SHP77 (cell line): ENCODE measurements at regions not wholly inside any gene's neighbourhood (a gene's known extent, or its start where the extent isn't known, plus 50 kb on each side); places are given as distances from the start of the nearest gene placed in this dataset.
"Not testable (repeated sequence)": the region's sequence is repeated elsewhere in the genome, so short reads cannot be mapped to it uniquely, and the experiment has no call there.

ENCODE experiments used
- DNase-seq, 2 experiments: peaks; one replicate each; lab custom pipeline; 2025; lab: John Stamatoyannopoulos, UW

DNA sequence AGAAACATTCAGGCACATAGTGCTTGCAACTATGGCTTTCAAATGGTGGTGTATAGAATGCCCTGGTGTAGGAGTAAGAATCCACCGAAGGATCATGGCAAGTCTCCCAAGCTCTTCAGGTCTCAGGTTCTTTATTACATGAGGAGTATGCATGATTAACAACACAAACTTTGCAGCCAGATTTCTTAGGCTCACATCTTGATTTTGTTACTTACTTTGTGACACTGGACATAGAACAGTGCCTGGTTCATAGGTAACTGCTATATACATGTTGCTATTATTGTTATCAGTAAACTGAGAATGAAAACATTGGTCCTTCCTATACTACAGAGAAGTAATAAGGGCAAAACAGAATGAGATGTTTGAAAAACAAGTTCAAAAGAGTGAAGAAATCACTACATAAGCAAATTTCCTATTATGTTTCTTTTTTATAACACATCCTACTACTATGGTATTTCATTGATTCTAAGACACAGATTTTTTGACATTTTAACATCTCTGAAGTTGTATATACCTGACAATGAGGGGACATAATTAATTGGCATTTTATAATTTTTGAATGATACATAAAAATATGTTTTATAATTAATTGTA lies 284.9 kb downstream of the C1D start:
- no peak for DNase-seq

DNA sequence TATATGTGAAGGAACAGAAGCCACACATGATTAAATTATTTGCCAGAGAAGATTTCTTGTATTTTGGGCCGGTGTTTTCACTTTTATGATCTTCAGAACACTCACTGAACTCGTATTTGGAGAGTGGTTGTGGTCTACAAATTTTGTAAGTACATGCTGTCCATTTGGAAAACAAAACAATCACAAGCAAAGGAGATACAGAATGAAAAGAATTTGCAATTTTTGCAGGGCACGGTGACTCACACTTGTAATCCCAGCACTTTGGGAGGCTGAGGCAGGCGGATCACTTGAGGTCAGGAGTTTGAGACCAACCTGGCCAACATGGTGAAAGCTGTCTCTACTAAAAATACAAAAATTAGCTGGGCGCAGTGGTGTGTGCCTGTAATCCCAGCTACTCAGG lies 282.0 kb downstream of the C1D start:
- DNase-seq, result not testable (repeated sequence)

DNA sequence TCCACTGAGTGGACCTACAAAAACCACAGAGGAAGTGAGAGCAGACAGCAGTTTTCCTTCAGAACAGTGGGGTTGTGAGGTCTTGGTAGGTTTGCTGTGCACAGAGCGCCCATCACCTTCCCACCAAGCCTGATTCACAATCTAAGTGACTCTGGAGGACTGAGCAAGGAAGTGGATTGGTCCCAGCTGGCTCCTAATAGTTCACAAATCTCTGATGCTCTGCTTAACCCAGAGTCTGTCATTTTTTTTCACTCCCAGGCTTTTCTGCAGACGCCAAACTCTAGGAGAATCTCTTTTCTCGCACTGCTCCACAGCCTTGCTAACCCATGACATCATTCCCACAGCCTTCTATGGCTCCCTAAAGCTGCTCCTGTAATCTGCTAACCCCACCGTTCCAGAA lies 280.4 kb downstream of the C1D start:
- no peak for DNase-seq

DNA sequence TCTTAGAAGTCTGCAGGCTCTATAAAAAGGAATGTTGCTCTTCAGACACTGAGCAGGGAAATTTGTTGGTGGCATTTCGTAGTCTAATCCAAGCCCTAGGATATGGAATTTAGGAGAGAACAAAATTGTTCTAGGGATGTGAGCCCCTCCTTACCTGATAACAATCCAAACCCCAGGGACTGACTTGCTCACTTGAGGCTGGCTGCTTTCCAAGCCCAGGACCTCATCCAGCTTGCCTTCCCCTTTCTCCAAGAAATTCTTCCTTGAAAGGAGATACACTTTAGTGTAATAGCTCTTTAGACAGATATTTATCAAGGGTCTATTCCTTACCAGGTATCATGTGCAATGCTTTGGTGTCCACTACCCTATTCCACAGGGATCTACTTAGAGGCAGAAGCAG lies 279.8 kb downstream of the C1D start:
- no peak for DNase-seq

DNA sequence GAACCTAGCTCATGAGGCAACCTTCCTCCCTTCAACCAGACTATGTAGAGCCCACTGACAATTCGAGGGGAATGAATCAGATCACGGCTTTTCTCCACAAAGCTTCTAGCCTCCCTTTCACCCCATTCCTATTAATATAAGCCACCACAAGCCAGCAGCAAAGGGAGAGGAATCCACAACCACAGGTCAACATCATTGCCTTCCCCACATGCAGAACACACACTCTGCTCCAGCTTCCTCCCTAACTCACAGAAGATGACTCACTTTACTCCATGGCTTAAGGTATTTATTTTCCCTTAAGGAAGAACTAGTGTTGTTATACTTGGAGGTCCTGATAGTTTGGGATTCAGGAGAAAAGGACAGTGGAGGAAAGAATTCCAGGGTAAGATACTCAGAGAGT lies 272.2 kb downstream of the C1D start:
- no peak for DNase-seq

DNA sequence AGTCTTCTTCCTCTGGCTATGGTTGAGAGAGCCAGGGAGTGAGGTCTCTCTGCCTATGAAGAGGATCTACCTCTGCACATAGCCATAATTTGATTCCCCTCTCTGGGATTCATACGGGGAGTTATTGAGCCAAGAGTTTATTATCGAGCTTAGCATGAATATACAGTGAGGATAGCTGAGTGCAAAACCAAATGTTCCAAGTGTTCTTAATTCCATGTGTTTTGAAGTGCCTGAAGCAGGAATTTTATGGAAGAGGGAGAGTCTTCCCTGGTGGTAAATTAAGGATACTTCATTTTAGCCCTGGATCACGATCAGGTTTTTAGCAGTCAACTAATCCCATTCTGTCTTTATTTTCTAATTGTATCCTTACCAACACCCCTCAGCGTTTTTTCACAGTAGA lies 270.6 kb downstream of the C1D start:
- DNase-seq, result no peak

DNA sequence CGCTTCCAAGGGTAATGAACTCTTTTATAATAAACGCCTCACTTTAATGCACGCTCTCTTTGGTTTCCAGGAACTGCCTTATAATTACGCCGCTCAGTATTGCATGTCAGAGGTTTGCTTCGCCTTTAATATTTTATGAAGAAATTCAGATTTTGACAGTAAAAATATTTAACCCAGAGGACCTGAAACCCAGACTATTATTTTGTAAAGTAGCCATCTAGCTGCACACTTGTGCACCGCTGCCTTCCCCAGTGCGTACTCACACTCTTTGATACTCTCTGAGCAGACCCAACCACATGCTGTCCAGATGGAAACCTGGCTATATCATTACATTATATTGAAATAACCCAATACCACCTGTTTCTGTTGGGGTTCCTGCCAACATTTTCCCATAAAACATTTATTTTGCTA lies 270.1 kb downstream of the C1D start:
- DNase-seq, result no peak

DNA sequence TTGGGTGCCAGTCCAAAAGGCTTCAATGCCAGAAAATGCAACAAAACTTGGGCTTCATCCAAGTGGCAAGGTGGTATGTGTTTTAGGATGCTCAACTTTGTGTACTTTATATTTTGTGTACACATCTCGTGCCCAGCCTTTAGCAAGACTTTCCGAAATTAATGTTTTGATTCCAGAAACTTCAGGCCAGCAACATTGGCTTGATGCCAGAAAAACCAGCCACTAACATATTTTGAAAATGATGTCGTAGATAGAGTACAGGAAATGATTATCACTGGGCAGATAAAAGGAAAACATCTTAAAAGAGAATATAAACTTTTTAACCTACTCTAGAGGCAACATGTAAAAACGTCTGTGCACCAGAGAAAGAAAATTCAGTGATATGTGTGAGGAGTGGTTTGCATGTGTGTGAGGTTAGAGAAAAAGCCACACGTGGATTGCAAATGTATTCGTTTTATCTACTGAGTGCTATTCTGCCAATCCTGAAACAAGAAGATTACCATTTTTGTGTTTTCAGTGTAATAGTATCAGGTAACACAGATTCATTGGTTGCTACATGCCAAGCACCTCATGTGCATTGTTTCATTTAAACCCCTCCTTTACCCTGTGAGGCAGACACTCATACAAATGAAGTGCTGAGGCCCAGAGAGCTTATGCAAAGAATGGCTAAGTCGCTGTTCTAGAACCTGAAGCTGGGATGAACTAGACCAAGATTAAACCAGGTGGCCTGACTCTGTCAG lies 264.8 kb downstream of the C1D start:
- peak in 1 of 2 experiments; percentile 12 for DNase-seq

DNA sequence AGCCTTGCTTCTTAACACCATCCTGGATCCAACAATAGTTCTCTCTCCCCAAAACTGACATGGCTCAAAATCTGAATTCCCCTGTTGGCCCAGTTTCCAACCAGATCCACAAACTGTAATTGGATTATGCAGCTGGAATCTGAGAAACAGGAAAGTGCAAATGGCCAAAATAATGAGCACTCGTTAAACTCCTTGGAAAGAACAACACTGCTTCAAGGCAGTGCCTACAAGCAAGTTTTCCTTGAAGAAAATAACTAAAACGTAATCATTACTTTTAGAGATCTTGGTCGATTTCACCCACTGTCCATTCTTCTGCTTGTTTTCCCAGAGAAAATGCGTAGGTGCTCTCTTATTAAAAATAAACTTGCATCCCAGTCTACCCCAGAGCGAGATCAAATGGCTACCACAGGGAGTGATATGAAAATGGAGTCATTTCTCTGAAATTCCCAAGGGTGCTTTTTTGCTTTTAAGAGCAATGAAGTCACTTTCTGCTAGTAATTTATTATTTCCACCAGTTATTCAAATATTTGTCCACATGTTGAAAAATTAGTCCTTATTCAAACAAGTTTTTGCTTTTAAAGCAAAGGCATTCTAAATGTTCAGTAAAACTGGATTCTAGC lies 264.2 kb downstream of the C1D start:
- no peak for DNase-seq

DNA sequence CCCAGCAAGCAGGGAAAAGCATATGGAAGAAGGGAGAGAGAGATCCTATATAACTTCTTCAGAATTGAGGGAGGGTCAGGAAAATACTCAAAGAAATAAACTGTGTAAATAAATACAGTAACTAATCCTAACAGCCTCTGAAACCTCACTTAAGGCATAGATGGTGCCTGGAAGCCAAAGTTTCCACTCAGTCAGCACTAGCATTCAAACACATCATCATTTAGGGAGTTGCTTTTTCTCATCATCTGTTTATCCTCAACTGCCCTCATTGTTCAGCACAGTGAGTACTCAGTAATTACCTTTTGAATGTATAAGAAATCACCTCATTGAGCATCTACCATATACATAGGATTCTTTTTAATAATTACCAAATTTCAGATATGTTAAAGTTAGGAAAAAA lies 262.9 kb downstream of the C1D start:
- no peak for DNase-seq

DNA sequence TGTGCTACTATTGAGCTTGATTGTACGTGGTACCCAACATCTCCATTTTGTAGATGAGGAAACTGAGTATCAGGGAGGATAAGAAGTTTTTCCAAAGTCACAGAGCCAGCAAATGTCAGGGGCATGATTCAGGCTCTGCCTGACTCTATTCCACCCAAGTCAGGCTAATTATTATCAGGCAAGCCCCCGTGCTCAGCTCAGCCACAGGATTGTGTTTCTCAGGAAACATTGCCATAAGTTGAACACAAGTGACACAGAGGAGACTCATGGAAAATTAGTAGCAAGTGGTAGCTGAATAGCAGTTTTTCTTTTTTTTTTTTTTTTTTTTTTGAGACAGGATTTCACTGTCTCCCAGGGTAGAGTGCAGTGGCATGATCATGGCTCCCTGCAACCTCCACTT lies 260.5 kb downstream of the C1D start:
- DNase-seq, result no peak

DNA sequence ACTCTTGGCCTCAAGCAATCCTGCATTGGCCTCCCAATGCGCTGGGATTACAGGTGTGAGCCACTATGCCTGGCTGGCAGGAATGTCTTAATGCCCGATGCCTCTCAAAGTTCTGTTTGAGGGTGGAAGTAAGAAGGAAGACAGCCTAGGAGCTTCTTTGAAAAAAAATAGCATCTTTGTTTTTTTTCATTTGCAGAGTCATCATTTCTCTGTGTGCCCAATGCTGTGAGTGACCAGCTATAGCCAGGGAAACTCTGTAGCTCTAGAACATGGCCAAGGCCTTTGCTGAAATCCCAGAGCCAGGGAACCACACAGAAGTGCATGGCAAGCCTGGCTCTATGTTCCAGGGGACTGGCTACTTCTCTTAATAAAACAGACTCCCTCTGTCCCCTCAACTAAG lies 260.0 kb downstream of the C1D start:
- no peak for DNase-seq

DNA sequence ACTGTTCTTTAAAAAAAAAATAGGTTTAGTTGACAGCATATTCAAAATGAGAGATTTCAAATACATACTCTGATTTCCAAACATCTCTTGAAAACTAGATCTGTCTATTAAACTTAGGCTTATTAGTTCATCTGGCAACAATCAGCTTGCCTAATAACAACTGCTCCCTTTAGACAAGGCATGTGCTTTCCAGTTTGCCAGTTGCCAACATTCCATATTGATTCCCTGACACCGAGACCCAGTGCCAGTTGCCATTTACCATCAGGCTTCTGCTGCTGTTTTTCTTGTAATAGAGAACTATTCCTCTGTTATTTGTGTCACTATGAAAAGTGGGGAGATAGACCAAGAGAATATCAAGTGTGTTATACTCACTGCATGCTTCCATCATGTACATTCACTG lies 256.0 kb downstream of the C1D start:
- DNase-seq, result no peak

DNA sequence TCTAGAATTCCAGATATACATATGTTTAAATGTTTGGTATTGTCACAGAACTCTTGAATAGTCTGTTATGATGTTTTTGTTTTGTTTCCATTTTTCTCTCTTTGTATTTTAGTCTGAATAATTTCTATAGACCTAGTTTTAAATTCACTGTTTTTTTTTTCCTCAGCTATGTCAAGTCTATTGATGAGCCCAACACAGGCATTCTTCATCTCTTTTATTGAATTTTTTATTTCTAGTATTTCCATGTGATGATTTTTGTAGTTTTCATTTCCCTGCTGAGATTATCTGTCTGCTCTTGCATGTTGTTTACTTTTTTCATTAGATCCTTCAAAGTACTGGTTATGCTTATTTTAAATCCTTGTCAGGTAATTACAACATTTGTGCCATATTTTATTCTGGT lies 254.7 kb downstream of the C1D start:
- DNase-seq, result no peak

DNA sequence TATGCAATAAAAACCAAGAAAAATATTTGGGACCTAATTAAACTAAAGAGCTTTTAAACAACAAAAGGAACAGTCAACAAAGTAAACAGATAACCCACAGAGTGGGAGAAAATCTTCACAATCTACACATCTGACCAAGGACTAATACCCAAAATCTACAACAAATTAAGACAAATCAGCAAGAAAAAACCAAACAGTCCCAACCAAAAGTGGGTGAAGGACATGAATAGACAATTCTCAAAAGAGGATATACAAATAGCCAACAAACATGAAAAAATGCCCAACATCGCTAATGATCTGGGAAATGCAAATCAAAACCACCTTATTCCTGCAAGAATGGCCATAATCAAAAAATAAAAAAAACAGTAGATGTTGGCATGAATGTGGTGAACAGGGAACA lies 250.1 kb downstream of the C1D start:
- DNase-seq, result no peak

DNA sequence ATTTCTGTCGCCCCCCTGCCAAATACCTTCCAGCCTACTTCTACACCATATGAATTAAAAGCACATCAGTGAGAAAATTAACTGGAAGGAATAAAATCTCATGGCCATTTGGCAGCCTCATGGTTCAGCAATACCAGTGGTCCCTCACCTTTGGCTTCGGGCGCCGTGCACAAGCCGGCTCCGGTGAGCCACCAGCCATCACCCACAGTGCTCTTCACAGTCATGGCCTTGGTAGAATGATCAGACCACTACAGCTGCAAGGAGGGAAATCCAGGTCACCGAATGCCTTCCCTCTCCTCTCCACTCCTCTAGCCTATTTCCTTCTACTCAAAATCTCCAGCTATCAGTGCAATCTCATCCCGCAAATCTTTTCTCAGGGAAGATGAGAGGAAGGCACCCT lies 239.1 kb downstream of the C1D start:
- DNase-seq, result no peak

DNA sequence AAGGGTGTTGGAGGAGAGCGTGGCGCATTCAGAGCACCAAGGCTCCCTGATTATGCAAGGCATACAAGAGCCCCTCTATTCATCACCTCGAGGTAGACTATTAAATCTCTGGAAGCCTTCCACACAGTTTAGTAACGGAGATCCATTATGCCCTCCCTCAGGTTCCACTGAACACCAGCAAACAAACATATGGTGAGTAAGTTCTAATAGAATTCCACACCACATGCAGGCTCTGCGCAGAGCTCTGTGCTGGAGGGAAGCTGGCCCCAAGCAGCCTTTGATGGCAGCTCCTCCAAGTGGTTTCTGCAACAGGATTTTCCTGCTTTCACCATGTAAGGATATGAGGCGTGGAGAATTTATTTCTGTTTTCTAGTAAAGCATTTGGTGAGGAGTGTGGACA lies 238.6 kb downstream of the C1D start:
- DNase-seq, result no peak

DNA sequence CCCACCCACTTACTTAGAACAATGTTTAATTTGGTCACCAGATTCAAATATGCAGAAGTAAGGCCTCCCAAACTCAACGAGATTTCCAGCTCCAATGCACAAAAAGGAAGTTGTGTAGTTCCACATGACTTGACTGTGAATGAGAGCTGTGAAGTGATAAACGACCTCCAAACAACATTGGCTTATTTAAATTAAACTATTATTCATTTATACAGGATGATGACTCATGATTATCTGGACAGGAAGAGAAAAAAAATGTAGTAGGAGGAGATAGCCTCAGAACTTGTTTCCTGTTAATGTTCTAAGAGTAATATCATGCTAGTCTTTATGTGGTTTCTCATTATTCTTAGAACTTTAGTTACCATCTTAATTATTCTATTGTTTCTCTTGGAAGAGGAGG lies 237.3 kb downstream of the C1D start:
- DNase-seq, result no peak

DNA sequence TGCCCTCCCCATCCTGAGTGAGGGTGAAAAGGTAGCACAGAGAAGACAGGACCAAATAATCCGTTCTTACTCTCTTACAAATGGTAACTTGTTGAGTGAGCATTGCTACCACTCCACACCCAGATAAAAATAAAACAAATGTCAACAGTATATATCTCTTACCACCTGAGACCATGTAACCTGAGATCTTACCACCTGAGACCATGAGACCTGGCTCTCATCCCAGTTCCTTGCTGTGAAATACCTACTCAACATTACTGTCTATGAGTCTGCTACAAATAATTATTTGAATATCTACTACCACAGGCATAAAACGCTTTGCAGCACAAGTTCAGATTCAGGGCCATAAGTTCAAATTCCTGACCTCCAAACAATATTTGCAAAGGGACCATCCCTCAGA lies 234.7 kb downstream of the C1D start:
- DNase-seq, result no peak

DNA sequence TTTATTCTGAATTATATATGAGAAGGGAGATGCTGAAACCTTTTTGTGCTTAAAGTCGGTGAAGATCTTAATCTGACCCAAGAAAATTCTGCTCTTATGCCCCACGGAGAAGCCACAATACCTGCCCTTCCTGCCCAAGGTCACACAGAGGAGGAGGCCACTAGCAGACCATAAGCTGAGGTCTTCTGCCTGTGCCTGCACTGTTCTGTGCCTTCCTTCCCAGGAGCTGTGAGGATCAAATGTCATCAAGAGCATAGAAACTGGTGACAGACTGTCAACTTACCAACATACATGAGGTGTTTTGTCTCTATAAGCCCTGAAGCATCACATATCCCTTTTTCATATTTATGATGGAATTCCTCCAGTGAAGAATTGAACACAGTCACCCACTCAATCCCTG lies 233.3 kb downstream of the C1D start:
- no peak for DNase-seq

DNA sequence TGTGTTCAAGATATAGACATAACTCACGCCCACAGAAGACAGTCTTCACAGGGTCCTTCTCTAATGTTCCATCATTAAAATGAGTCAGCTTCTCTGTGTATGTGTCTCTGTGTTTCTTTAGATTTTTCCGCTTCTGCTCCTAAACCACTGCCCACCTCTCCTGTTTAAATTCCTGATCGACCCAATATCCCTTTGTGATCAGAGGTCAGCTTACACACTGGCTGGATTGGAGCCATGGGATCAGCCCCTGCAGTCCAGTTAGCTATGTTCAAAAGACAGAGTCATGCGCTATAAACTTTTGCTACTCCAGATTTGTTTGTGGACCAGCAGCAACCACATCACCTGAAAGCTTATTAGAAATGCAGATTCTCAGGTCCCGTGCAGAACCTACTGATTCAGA lies 229.2 kb downstream of the C1D start:
- DNase-seq, result no peak

DNA sequence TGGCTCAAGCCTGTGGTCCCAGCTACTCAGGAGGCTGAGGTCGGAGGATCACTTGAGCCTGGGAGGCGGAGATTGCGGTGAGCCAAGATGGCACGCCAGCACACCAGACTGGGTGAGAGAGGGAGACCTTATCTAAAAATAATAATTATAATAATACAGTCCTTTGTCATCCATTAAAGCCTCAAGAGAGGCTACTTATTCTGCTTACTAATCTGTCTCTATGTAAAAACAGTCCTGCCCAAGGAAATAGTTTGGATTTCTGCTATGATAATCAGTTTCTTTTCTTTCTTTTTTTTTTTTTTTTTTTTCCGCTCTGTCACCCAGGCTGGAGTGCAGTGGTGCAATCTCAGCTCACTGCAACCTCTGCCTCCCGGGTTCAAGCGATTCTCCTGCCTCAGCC lies 228.3 kb downstream of the C1D start:
- DNase-seq, result no peak

DNA sequence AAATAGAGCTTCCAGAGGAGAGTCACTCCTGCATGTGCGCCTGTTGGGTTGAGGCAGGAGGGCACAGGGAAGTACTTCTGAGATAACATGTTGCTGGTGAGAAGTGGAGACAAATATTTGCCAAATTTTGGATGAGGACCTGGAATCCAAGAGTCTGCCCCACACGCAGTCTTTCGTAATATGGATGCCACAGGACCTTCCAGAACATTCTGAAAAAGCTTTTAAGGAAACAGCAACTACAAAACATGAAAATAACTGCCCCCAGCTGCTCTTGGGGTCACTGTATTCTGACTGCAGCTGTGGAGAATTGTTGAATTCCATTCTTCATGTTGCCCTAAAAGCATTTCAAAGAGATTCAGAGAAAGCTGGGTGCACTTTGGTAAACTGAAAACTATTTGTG lies 227.5 kb downstream of the C1D start:
- no peak for DNase-seq

DNA sequence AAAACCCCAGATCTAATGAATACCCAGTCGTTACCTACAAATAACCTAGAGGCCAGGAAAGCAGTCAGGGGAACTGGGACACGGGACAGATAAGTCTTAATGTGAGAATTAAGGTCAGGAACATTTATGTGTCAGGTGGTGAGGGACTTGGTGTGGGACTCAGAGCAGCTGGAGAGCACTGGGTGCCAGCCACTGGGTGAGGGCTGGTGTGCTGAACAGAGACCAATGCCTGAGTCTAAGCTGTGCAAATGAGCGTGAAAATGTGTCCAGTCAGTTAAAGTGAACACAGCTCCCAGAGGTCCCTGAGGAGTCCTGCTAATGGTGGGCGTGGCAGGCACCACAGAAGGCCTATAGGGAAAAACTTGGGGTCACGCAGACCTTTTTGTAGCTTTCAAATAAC lies 225.9 kb downstream of the C1D start:
- DNase-seq, result no peak
